Gastrocnemius medialis (tissue), 4 donors: ENCODE measurements at regions not wholly inside any gene's neighbourhood (a gene's known extent, or its start where the extent isn't known, plus 50 kb on each side); places are given as distances from the start of the nearest gene placed in this dataset.

ENCODE experiments used
- ATAC-seq, 2 donors: fragments of 150-250 bp; one replicate each; pipeline ENCODE4 v1.9.1; 2016
- DNase-seq, 2 donors: peaks; one replicate each; pipeline ENCODE4 v3.0.0-alpha.2; 2019
- H3K27ac ChIP-seq, 4 donors: fragments of 200-600 bp; sonication (generic); 1 replicate in 1 of 4; 2 replicates in 3 of 4; pipeline ENCODE4 v1.5.1; 2016 to 2018; ENCODE audit warnings: mild to moderate bottlenecking in 2 of 4, moderate library complexity in 1 of 4
- H3K27me3 ChIP-seq, 3 donors: fragments of 200-600 bp; sonication (generic) in 2 of 3; 1 replicate in 1 of 3; 2 replicates in 2 of 3; pipeline versions ENCODE4 v1.5.1 to v1.6.0; 2016 to 2019; ENCODE audit warnings: mild to moderate bottlenecking in 1 of 3, moderate library complexity in 1 of 3
- H3K36me3 ChIP-seq, 2 donors: fragments of 200-600 bp; sonication (generic) in 1 of 2; one replicate each; pipeline ENCODE4 v1.5.1; 2017 to 2018
- H3K4me1 ChIP-seq, 2 donors: fragments of 200-600 bp; sonication (generic) in 1 of 2; one replicate each; pipeline ENCODE4 v1.5.1; 2016 to 2017; ENCODE audit warnings: mild to moderate bottlenecking in 2 of 2
- H3K4me3 ChIP-seq, 4 donors: fragments of 200-600 bp; sonication (generic) in 3 of 4; 1 replicate in 1 of 4; 2 replicates in 3 of 4; pipeline ENCODE4 v1.5.1; 2016 to 2019; ENCODE audit warnings: mild to moderate bottlenecking in 2 of 4
- H3K9me3 ChIP-seq, 3 donors: fragments of 200-600 bp; sonication (generic) in 2 of 3; 1 replicate in 1 of 3; 2 replicates in 2 of 3; pipeline ENCODE4 v1.5.1; 2016 to 2019
- CTCF ChIP-seq, 5 experiments: fragments of 450-650 bp in 3 of 5; fragments of 200-600 bp in 2 of 5; sonication (generic) in 2 of 5; IDR thresholded peaks in 4 of 5; conservative IDR thresholded peaks in 1 of 5; 1 replicate in 4 of 5; 2 replicates in 1 of 5; pipeline ENCODE4 v1.5.1; 2016 to 2019; ENCODE audit warnings: antibody characterized with exemption in 5 of 5, mild to moderate bottlenecking in 3 of 5, moderate library complexity in 3 of 5
- POLR2A ChIP-seq, 2 donors: fragments of 450-650 bp; IDR thresholded peaks; one replicate each; pipeline ENCODE4 v1.6.1; 2017; ENCODE audit warnings: antibody characterized with exemption in 2 of 2, mild to moderate bottlenecking in 2 of 2, moderate library complexity in 2 of 2
- in situ Hi-C, 4 donors: fragments of 200-750 bp; cut with MboI; loops; one replicate each; pipeline versions ENCODE4 v1.15.0 to v1.8.0; 2017; ENCODE audit warnings: low sequenced_read_pairs in 4 of 4
- intact Hi-C: fragments of 100-400 bp; cut with DNase I; formaldehyde crosslinking; loops from one replicate; pipeline ENCODE4 v1.15.1; 2023; ENCODE audit warnings: low total_unique reads

GRCh38 chr9:109857336-109857735 is 77.3 kb downstream of the PALM2AKAP2 start:
- intact Hi-C loops: no loop called here
- H3K9me3 ChIP-seq: no peaks in the 10 kb centered on the region
- H3K4me1 ChIP-seq: peaks cover 15 to 21% of the 10 kb centered on the region in 2 donors
- ATAC-seq (no peak), DNase-seq (no peak)
- TF ChIP-seq POLR2A (IDR thresholded peaks at IDR 0.05): no peak
- TF ChIP-seq CTCF (IDR thresholded peaks at IDR 0.05 in 4 of 5, conservative IDR thresholded peaks at IDR 0.05 in 1 of 5): no peak
- no peaks in the 10 kb centered on the region for H3K36me3 ChIP-seq
- in situ Hi-C loops: no loop called here
- H3K27ac ChIP-seq: peak overlapping the region in 3 of 4 donors; percentile 6 to 70 (median 64)
- H3K27me3 ChIP-seq: no peaks in the 10 kb centered on the region
- H3K4me3 ChIP-seq: no peak overlapping the region

GRCh38 chr9:109859447-109859846 is 79.4 kb downstream of the PALM2AKAP2 start:
- ATAC-seq (no peak), DNase-seq (no peak)
- Histone ChIP-seq H3K4me3 (no peak overlapping the region), H3K27me3 (no peaks in the 10 kb centered on the region), H3K36me3 (no peaks in the 10 kb centered on the region), H3K27ac (no peak overlapping the region), H3K9me3 (no peaks in the 10 kb centered on the region), H3K4me1 (peaks cover 15 to 21% of the 10 kb centered on the region in 2 donors)
- intact Hi-C loops (no loop called here), in situ Hi-C loops (no loop called here)
- no peak for TF ChIP-seq POLR2A (IDR thresholded peaks at IDR 0.05)
- TF ChIP-seq CTCF (IDR thresholded peaks at IDR 0.05 in 4 of 5, conservative IDR thresholded peaks at IDR 0.05 in 1 of 5): no peak

- peak overlapping the region in 3 of 4 donors; percentile 37 to 64 (median 46) for H3K27ac ChIP-seq
Observed at GRCh38 chr9:109860521-109860920, 80.5 kb downstream of the PALM2AKAP2 start.

GRCh38 chr9:109861499-109861898 is 81.5 kb downstream of the PALM2AKAP2 start:
- Histone ChIP-seq H3K36me3 (no peaks in the 10 kb centered on the region), H3K4me1 (peaks cover 11 to 14% of the 10 kb centered on the region in 2 donors), H3K4me3 (no peak overlapping the region), H3K27ac (peak overlapping the region in 2 of 4 donors; percentile 39 to 64), H3K9me3 (no peaks in the 10 kb centered on the region), H3K27me3 (no peaks in the 10 kb centered on the region)
- ATAC-seq (peak in 1 of 2 donors; percentile 27), DNase-seq (no peak)
- in situ Hi-C loops: no loop called here
- no peak for TF ChIP-seq CTCF (IDR thresholded peaks at IDR 0.05 in 4 of 5, conservative IDR thresholded peaks at IDR 0.05 in 1 of 5)
- no peak for TF ChIP-seq POLR2A (IDR thresholded peaks at IDR 0.05)
- intact Hi-C loops: no loop called here

More at GRCh38 chr9:109860521-109860920, 80.5 kb downstream of the PALM2AKAP2 start:
- no peak for ATAC-seq
- Histone ChIP-seq H3K36me3 (no peaks in the 10 kb centered on the region), H3K27me3 (no peaks in the 10 kb centered on the region), H3K4me1 (peaks cover 15 to 21% of the 10 kb centered on the region in 2 donors), H3K9me3 (no peaks in the 10 kb centered on the region), H3K4me3 (no peak overlapping the region)
- no peak for TF ChIP-seq POLR2A (IDR thresholded peaks at IDR 0.05)
- no peak for TF ChIP-seq CTCF (IDR thresholded peaks at IDR 0.05 in 4 of 5, conservative IDR thresholded peaks at IDR 0.05 in 1 of 5)
- intact Hi-C loops: no loop called here
- DNase-seq: no peak
- in situ Hi-C loops: no loop called here

GRCh38 chr9:109861918-109862317 is 81.9 kb downstream of the PALM2AKAP2 start:
- no peaks in the 10 kb centered on the region for H3K36me3 ChIP-seq
- DNase-seq: no peak
- H3K27ac ChIP-seq: peak overlapping the region in 2 of 4 donors; percentile 39 to 43
- in situ Hi-C loops: no loop called here
- no peaks in the 10 kb centered on the region for H3K27me3 ChIP-seq
- H3K9me3 ChIP-seq: no peaks in the 10 kb centered on the region
- H3K4me1 ChIP-seq: peaks cover 7 to 10% of the 10 kb centered on the region in 2 donors
- intact Hi-C loops: no loop called here
- no peak for ATAC-seq
- H3K4me3 ChIP-seq: no peak overlapping the region
- TF ChIP-seq POLR2A (IDR thresholded peaks at IDR 0.05): no peak
- no peak for TF ChIP-seq CTCF (IDR thresholded peaks at IDR 0.05 in 4 of 5, conservative IDR thresholded peaks at IDR 0.05 in 1 of 5)
